B cell (primary cell): ENCODE measurements at regions not wholly inside any gene's neighbourhood (a gene's known extent, or its start where the extent isn't known, plus 50 kb on each side); places are given as distances from the start of the nearest gene placed in this dataset.

Experiments used
- ATAC-seq: fragments of 200-7000 bp; cut with Tn5 transposase; one replicate; pipeline ENCODE4 v1.10.0; 2021; ENCODE audit warnings: low read depth, mild to moderate bottlenecking, moderate number of reproducible peaks, moderate library complexity
- CTCF ChIA-PET: fragments of 350-600 bp; sonication (Branson Sonifier 250); formaldehyde crosslinking; loops from one replicate; lab custom pipeline; 2021; ENCODE audit warnings: antibody characterized with exemption, inconsistent platforms; lab: Charles Lee
- POLR2A ChIA-PET: fragments of 350-600 bp; sonication (Branson Sonifier 250); formaldehyde crosslinking; loops from one replicate; lab custom pipeline; 2021; ENCODE audit warnings: antibody characterized with exemption; lab: Charles Lee
- DNase-seq: peaks from one replicate; pipeline ENCODE4 v3.0.0; 2013
- H2AFZ ChIP-seq: 2 replicates; pipeline ENCODE4 v1.6.1; 2012; ENCODE audit warnings: mild to moderate bottlenecking, low read depth, low read length; ENCODE audit not compliant: insufficient read depth, poor library complexity, severe bottlenecking
- H3K27ac ChIP-seq, 2 donors: 1 replicate in 1 of 2; 2 replicates in 1 of 2; pipeline ENCODE4 v1.5.1; 2012 to 2013; ENCODE audit warnings: low read length in 2 of 2, mild to moderate bottlenecking in 2 of 2, moderate library complexity in 1 of 2
- H3K27me3 ChIP-seq, 4 experiments: fragments of 200-600 bp in 1 of 4; sonication (generic) in 1 of 4; replicated peaks in 1 of 4; 1 replicate in 2 of 4; 2 replicates in 2 of 4; pipeline versions ENCODE4 v1.6.1 to v1.7.0; 2013 to 2016; ENCODE audit warnings: low read length in 3 of 4, mild to moderate bottlenecking in 2 of 4, mixed read lengths in 1 of 4, moderate library complexity in 1 of 4; ENCODE audit not compliant: insufficient read depth in 4 of 4, control insufficient read depth in 3 of 4; ENCODE audit errors: control extremely low read depth in 1 of 4
- H3K36me3 ChIP-seq, 2 experiments: replicated peaks in 1 of 2; 1 replicate in 1 of 2; 2 replicates in 1 of 2; pipeline versions ENCODE4 v1.6.1 to v1.7.1; 2013; ENCODE audit warnings: low read length in 1 of 2; ENCODE audit not compliant: insufficient read depth in 2 of 2, control insufficient read depth in 1 of 2; ENCODE audit errors: control extremely low read depth in 1 of 2, extremely low read depth in 1 of 2
- H3K4me1 ChIP-seq, 2 donors: fragments of 200-600 bp in 1 of 2; sonication (generic) in 1 of 2; 1 replicate in 1 of 2; 2 replicates in 1 of 2; pipeline versions ENCODE4 v1.5.1 to v1.6.1; 2013 to 2017; ENCODE audit warnings: low read length in 2 of 2; ENCODE audit not compliant: control insufficient read depth in 2 of 2, insufficient read depth in 2 of 2
- H3K4me2 ChIP-seq: replicated peaks from 2 replicates; pipeline ENCODE3; 2012; ENCODE audit warnings: mild to moderate bottlenecking, low read depth, low read length; ENCODE audit not compliant: poor library complexity, severe bottlenecking
- H3K4me3 ChIP-seq, 5 experiments: fragments of 200-600 bp in 1 of 5; sonication (generic) in 1 of 5; 1 replicate in 3 of 5; 2 replicates in 2 of 5; pipeline versions ENCODE4 v1.5.1 to v1.7.0; 2011 to 2016; ENCODE audit warnings: low read length in 4 of 5, mild to moderate bottlenecking in 4 of 5, low read depth in 2 of 5, control low read depth in 1 of 5, moderate library complexity in 1 of 5; ENCODE audit not compliant: insufficient read depth in 1 of 5; ENCODE audit errors: control extremely low read depth in 1 of 5, extremely low read depth in 1 of 5
- H3K79me2 ChIP-seq: fragments of 200-600 bp; sonication (generic); one replicate; pipeline ENCODE4 v1.6.0; 2016; ENCODE audit warnings: low read length; ENCODE audit not compliant: control insufficient read depth, insufficient read depth
- H3K9ac ChIP-seq: fragments of 200-600 bp; sonication (generic); 2 replicates; pipeline ENCODE4 v1.6.1; 2017; ENCODE audit warnings: mild to moderate bottlenecking, low read length, moderate library complexity
- H3K9me3 ChIP-seq, 3 donors: one replicate each; pipeline versions ENCODE4 v1.6.1 to v1.7.1; 2013; ENCODE audit warnings: low read length in 2 of 3; ENCODE audit not compliant: control insufficient read depth in 2 of 3, insufficient read depth in 1 of 3; ENCODE audit errors: control extremely low read depth in 1 of 3
- H4K20me1 ChIP-seq: 2 replicates; pipeline ENCODE4 v1.6.0; 2012; ENCODE audit warnings: mild to moderate bottlenecking, low read length; ENCODE audit not compliant: insufficient read depth, control insufficient read depth, poor library complexity, severe bottlenecking
- H3K27ac Mint-ChIP-seq: one replicate; pipeline ENCODE4 v1.8.0; 2021; ENCODE audit warnings: mixed read lengths
- H3K27me3 Mint-ChIP-seq: one replicate; pipeline ENCODE4 v1.8.0; 2021; ENCODE audit warnings: mixed read lengths
- H3K4me1 Mint-ChIP-seq: one replicate; pipeline ENCODE4 v1.8.0; 2021; ENCODE audit warnings: mixed read lengths
- H3K4me3 Mint-ChIP-seq: one replicate; pipeline ENCODE4 v1.8.0; 2021; ENCODE audit warnings: mixed read lengths
- H3K9me3 Mint-ChIP-seq: one replicate; pipeline ENCODE4 v1.8.0; 2022; ENCODE audit warnings: mixed read lengths; ENCODE audit not compliant: insufficient read depth
- CTCF ChIP-seq: fragments of 200-600 bp; IDR thresholded peaks from one replicate; pipeline ENCODE4 v1.8.0; 2022; ENCODE audit warnings: antibody characterized with exemption, mild to moderate bottlenecking
- EZH2 ChIP-seq: IDR thresholded peaks from 2 replicates; pipeline ENCODE4 v1.6.1; 2012; ENCODE audit warnings: borderline replicate concordance, low read depth, mild to moderate bottlenecking, moderate library complexity, low read length; ENCODE audit not compliant: insufficient read depth, poor library complexity, severe bottlenecking
- WGBS: methylation state at CpG from one replicate; pipeline ENCODE4 v1.1.5; 2013; ENCODE audit warnings: missing lambda C conversion rate; ENCODE audit not compliant: insufficient coverage; 5-methylcytosine and 5-hydroxymethylcytosine counted together
- intact Hi-C: fragments of 100-400 bp; cut with micrococcal nuclease; formaldehyde crosslinking; loops from one replicate; pipeline ENCODE4 v1.10.0; 2022

GRCh38 chr16:76622876-76623275 lies 345.7 kb downstream of the CNTNAP4 start:
- Histone ChIP-seq H3K27ac (no peak overlapping the region), H3K4me2 (no peak overlapping the region), H3K9ac (no peak overlapping the region), H3K27me3 (no peaks in the 10 kb centered on the region), H3K36me3 (no peaks in the 10 kb centered on the region), H4K20me1 (no peaks in the 10 kb centered on the region), H3K79me2 (no peaks in the 10 kb centered on the region), H3K4me3 (no peak overlapping the region), H2AFZ (no peak overlapping the region), H3K4me1 (no peaks in the 10 kb centered on the region), H3K9me3 (no peaks in the 10 kb centered on the region)
- no peaks in the 10 kb centered on the region for H3K4me1 Mint-ChIP-seq
- no peaks in the 10 kb centered on the region for H3K9me3 Mint-ChIP-seq
- no peak for ATAC-seq
- H3K27me3 Mint-ChIP-seq: no peaks in the 10 kb centered on the region
- WGBS: 100% methylated on average over 2 of the region's 3 CpGs
- H3K4me3 Mint-ChIP-seq: no peak overlapping the region
- H3K27ac Mint-ChIP-seq: no peak overlapping the region
- CTCF ChIA-PET: no interaction called here
- POLR2A ChIA-PET: no interaction called here
- no peak for DNase-seq
- TF ChIP-seq EZH2 (no peak), CTCF (no peak)
- intact Hi-C loops: no loop called here

GRCh38 chr16:76634847-76635697 lies 357.9 kb downstream of the CNTNAP4 start:
- Histone ChIP-seq H3K4me3 (no peak overlapping the region), H3K4me2 (no peak overlapping the region), H3K36me3 (no peaks in the 10 kb centered on the region), H4K20me1 (no peaks in the 10 kb centered on the region), H3K4me1 (no peaks in the 10 kb centered on the region), H2AFZ (no peak overlapping the region), H3K79me2 (no peaks in the 10 kb centered on the region), H3K9ac (no peak overlapping the region), H3K9me3 (peaks cover 2 to 4% (median 3%) of the 10 kb centered on the region in 3 donors), H3K27me3 (no peaks in the 10 kb centered on the region), H3K27ac (no peak overlapping the region)
- DNase-seq (no peak), ATAC-seq (no peak)
- CTCF ChIA-PET: no interaction called here
- POLR2A ChIA-PET: no interaction called here
- intact Hi-C loops: no loop called here
- Mint-ChIP-seq H3K27me3 (no peaks in the 10 kb centered on the region), H3K4me1 (no peaks in the 10 kb centered on the region), H3K27ac (no peak overlapping the region), H3K4me3 (no peak overlapping the region), H3K9me3 (peaks cover 5% of the 10 kb centered on the region)
- no peak for TF ChIP-seq EZH2
- TF ChIP-seq CTCF: no peak
- WGBS: 94% methylated on average over 28 of the region's 36 CpGs
